ENCODE measurements at regions not wholly inside any gene's neighbourhood (a gene's known extent, or its start where the extent isn't known, plus 50 kb on each side); places are given as distances from the start of the nearest gene placed in this dataset.

- Histone ChIP-seq H3K4me3 (ENCODE audit: low read length) (no peak overlapping the region), H3K4me2 (ENCODE audit: low read length) (no peak overlapping the region), H3K9ac (ENCODE audit: low read length) (no peak overlapping the region), H3K9me2 (ENCODE audit: insufficient read depth, low read length) (no peaks in the 10 kb centered on the region), H3K79me2 (replicated peaks; ENCODE audit: insufficient read depth, low read length) (no peaks in the 10 kb centered on the region), H3K9me3 (ENCODE audit: low read length) (no peaks in the 10 kb centered on the region), H4K20me1 (ENCODE audit: insufficient read depth) (no peaks in the 10 kb centered on the region), H3K27ac (ENCODE audit: low read length) (no peak overlapping the region), H3K36me3 (ENCODE audit: insufficient read depth, low read length) (no peaks in the 10 kb centered on the region), H3K27me3 (ENCODE audit: insufficient read depth, low read depth, low read length) (no peaks in the 10 kb centered on the region), H2AFZ (ENCODE audit: low read depth, low read length) (no peak overlapping the region), H3F3A (ENCODE audit: insufficient read depth, low read length, poor library complexity, severe bottlenecking) (no peaks in the 10 kb centered on the region)
- TF ChIP-seq POLR2AphosphoS5 (IDR thresholded peaks at IDR 0.05) (no peak), RAD21 (conservative IDR thresholded peaks at IDR 0.05) (no peak), MXI1 (conservative IDR thresholded peaks at IDR 0.05; ENCODE audit: poor library complexity, severe bottlenecking) (no peak), EP300 (conservative IDR thresholded peaks at IDR 0.05; ENCODE audit: poor library complexity, severe bottlenecking) (no peak)
Observed at GRCh38 chr5:2382776-2383697, 368.4 kb downstream of the IRX2 start.

- H3K27ac ChIP-seq (ENCODE audit: low read length): no peak overlapping the region
- no peaks in the 10 kb centered on the region for H4K20me1 ChIP-seq (ENCODE audit: insufficient read depth)
- no peaks in the 10 kb centered on the region for H3K9me2 ChIP-seq (ENCODE audit: insufficient read depth, low read length)
- H3K36me3 ChIP-seq (ENCODE audit: insufficient read depth, low read length): no peaks in the 10 kb centered on the region
- H3F3A ChIP-seq (ENCODE audit: insufficient read depth, low read length, poor library complexity, severe bottlenecking): no peaks in the 10 kb centered on the region
- H2AFZ ChIP-seq (ENCODE audit: low read depth, low read length): no peak overlapping the region
- H3K9ac ChIP-seq (ENCODE audit: low read length): no peak overlapping the region
- no peaks in the 10 kb centered on the region for H3K27me3 ChIP-seq (ENCODE audit: insufficient read depth, low read depth, low read length)
- H3K9me3 ChIP-seq (ENCODE audit: low read length): no peaks in the 10 kb centered on the region
- no peaks in the 10 kb centered on the region for H3K79me2 ChIP-seq (replicated peaks; ENCODE audit: insufficient read depth, low read length)
- H3K4me3 ChIP-seq (ENCODE audit: low read length): no peak overlapping the region
- H3K4me2 ChIP-seq (ENCODE audit: low read length): no peak overlapping the region
- TF ChIP-seq TAF1 (IDR thresholded peaks at IDR 0.05; ENCODE audit: low read depth): no peak
- TF ChIP-seq POLR2AphosphoS5 (IDR thresholded peaks at IDR 0.05): no peak
Observed at GRCh38 chr5:2381861-2382260, 369.6 kb downstream of the IRX2 start.

DNA sequence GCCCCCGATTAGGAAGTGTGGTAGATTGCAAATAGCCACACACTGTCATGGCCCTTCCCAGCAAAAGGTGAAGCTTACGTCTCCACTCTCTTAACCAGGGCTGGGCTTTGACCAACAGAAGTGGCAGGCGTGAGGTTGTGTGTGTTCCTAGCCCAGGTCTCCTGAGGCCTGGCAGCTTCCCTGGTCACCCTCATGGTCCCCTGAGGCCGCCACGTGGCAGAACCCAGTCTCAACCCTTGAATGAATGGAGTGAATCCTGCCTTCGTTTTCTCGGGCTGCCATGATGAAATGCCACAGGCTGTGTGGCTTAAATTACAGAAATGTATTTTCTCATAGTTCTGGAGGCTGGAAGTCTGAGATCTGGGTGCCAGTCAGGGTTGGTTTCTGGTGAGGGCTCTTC is 370.4 kb downstream of the IRX2 start:
- H3F3A ChIP-seq (ENCODE audit: insufficient read depth, low read length, poor library complexity, severe bottlenecking): no peaks in the 10 kb centered on the region
- H3K27me3 ChIP-seq (ENCODE audit: insufficient read depth, low read depth, low read length): no peaks in the 10 kb centered on the region
- H3K4me3 ChIP-seq (ENCODE audit: low read length): no peak overlapping the region
- H2AFZ ChIP-seq (ENCODE audit: low read depth, low read length): no peak overlapping the region
- no peak overlapping the region for H3K4me2 ChIP-seq (ENCODE audit: low read length)
- no peak for TF ChIP-seq EP300 (conservative IDR thresholded peaks at IDR 0.05; ENCODE audit: poor library complexity, severe bottlenecking)
- TF ChIP-seq TAF1 (IDR thresholded peaks at IDR 0.05; ENCODE audit: low read depth): no peak
- TF ChIP-seq, protein P1, sequence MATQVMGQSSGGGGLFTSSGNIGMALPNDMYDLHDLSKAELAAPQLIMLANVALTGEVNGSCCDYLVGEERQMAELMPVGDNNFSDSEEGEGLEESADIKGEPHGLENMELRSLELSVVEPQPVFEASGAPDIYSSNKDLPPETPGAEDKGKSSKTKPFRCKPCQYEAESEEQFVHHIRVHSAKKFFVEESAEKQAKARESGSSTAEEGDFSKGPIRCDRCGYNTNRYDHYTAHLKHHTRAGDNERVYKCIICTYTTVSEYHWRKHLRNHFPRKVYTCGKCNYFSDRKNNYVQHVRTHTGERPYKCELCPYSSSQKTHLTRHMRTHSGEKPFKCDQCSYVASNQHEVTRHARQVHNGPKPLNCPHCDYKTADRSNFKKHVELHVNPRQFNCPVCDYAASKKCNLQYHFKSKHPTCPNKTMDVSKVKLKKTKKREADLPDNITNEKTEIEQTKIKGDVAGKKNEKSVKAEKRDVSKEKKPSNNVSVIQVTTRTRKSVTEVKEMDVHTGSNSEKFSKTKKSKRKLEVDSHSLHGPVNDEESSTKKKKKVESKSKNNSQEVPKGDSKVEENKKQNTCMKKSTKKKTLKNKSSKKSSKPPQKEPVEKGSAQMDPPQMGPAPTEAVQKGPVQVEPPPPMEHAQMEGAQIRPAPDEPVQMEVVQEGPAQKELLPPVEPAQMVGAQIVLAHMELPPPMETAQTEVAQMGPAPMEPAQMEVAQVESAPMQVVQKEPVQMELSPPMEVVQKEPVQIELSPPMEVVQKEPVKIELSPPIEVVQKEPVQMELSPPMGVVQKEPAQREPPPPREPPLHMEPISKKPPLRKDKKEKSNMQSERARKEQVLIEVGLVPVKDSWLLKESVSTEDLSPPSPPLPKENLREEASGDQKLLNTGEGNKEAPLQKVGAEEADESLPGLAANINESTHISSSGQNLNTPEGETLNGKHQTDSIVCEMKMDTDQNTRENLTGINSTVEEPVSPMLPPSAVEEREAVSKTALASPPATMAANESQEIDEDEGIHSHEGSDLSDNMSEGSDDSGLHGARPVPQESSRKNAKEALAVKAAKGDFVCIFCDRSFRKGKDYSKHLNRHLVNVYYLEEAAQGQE (IDR thresholded peaks at IDR 0.05; ENCODE audit: borderline replicate concordance): no peak
- TF ChIP-seq RAD21 (conservative IDR thresholded peaks at IDR 0.05): no peak
- TF ChIP-seq MXI1 (conservative IDR thresholded peaks at IDR 0.05; ENCODE audit: poor library complexity, severe bottlenecking): no peak
- no peak for TF ChIP-seq POLR2AphosphoS5 (IDR thresholded peaks at IDR 0.05)
- TF ChIP-seq CTCF (IDR thresholded peaks at IDR 0.05; ENCODE audit: poor library complexity, severe bottlenecking): no peak
- TF ChIP-seq EZH2 (IDR thresholded peaks at IDR 0.05; ENCODE audit: borderline replicate concordance, insufficient read depth, low read length, poor library complexity, severe bottlenecking): no peak
- TF ChIP-seq SMC3 (conservative IDR thresholded peaks at IDR 0.05; ENCODE audit: poor library complexity): no peak
- no peak overlapping the region for H3K9ac ChIP-seq (ENCODE audit: low read length)
- no peak overlapping the region for H3K27ac ChIP-seq (ENCODE audit: low read length)
- H4K20me1 ChIP-seq (ENCODE audit: insufficient read depth): no peaks in the 10 kb centered on the region
- no peaks in the 10 kb centered on the region for H3K9me2 ChIP-seq (ENCODE audit: insufficient read depth, low read length)
- H3K79me2 ChIP-seq (replicated peaks; ENCODE audit: insufficient read depth, low read length): no peaks in the 10 kb centered on the region
- H3K36me3 ChIP-seq (ENCODE audit: insufficient read depth, low read length): no peaks in the 10 kb centered on the region
- no peaks in the 10 kb centered on the region for H3K9me3 ChIP-seq (ENCODE audit: low read length)

Data from neural cell (in vitro differentiated cells).